GM12873 (cell line): ENCODE measurements at regions not wholly inside any gene's neighbourhood (a gene's known extent, or its start where the extent isn't known, plus 50 kb on each side); places are given as distances from the start of the nearest gene placed in this dataset.

Experiments used
- CTCF ChIP-seq: IDR thresholded peaks from 2 replicates; pipeline ENCODE4 v1.5.1; 2012; ENCODE audit warnings: low read depth, mild to moderate bottlenecking, moderate library complexity, low read length, control low read depth; ENCODE audit not compliant: insufficient read depth; ENCODE audit errors: missing control alignments

- no peak for TF ChIP-seq CTCF
Measured at GRCh38 chr13:47480121-47480520, 521.0 kb downstream of the SUCLA2 start.

- TF ChIP-seq CTCF: no peak
Measured at GRCh38 chr13:47478985-47479384, 522.1 kb downstream of the SUCLA2 start.

- TF ChIP-seq CTCF: no peak
Measured at GRCh38 chr13:47475441-47475948, 525.6 kb downstream of the SUCLA2 start.

GRCh38 chr13:47474839-47475238 lies 526.2 kb downstream of the SUCLA2 start:
- no peak for TF ChIP-seq CTCF

GRCh38 chr13:47474326-47474725 lies 526.7 kb downstream of the SUCLA2 start:
- TF ChIP-seq CTCF: no peak

GRCh38 chr13:47472516-47472915 lies 528.6 kb downstream of the SUCLA2 start:
- no peak for TF ChIP-seq CTCF

GRCh38 chr13:47463726-47464125 lies 537.3 kb downstream of the SUCLA2 start:
- no peak for TF ChIP-seq CTCF
